Embryonic facial prominence (tissue), 1 donor: ENCODE measurements at regions not wholly inside any gene's neighbourhood (a gene's known extent, or its start where the extent isn't known, plus 50 kb on each side); places are given as distances from the start of the nearest gene placed in this dataset.

Source experiments
- DNase-seq: peaks from one replicate; pipeline ENCODE4 v3.0.0-alpha.2; 2016; ENCODE audit errors: extremely low spot score

- no peak for DNase-seq
Observed at GRCh38 chr15:91521548-91521947, 332.0 kb upstream of the SLCO3A1 start.

- no peak for DNase-seq
Observed at GRCh38 chr15:91521996-91522395, 331.5 kb upstream of the SLCO3A1 start.

- DNase-seq, result no peak
Observed at GRCh38 chr15:91522605-91523332, 330.7 kb upstream of the SLCO3A1 start.

GRCh38 chr15:91523596-91523995, 329.9 kb upstream of the SLCO3A1 start:
- DNase-seq, result no peak

- no peak for DNase-seq
Observed at GRCh38 chr15:91524534-91524933, 329.0 kb upstream of the SLCO3A1 start.

GRCh38 chr15:91525751-91526150, 327.8 kb upstream of the SLCO3A1 start:
- DNase-seq, result no peak

GRCh38 chr15:91526424-91526823, 327.1 kb upstream of the SLCO3A1 start:
- DNase-seq, result no peak

- DNase-seq, result no peak
Observed at GRCh38 chr15:91528801-91529200, 324.7 kb upstream of the SLCO3A1 start.

- no peak for DNase-seq
Observed at GRCh38 chr15:91529534-91529933, 324.0 kb upstream of the SLCO3A1 start.

- DNase-seq, result no peak
Observed at GRCh38 chr15:91530279-91530678, 323.2 kb upstream of the SLCO3A1 start.

GRCh38 chr15:91530956-91531582, 322.4 kb upstream of the SLCO3A1 start:
- no peak for DNase-seq

- no peak for DNase-seq
Observed at GRCh38 chr15:91534235-91534634, 319.3 kb upstream of the SLCO3A1 start.

- DNase-seq, result no peak
Observed at GRCh38 chr15:91534976-91535375, 318.5 kb upstream of the SLCO3A1 start.

GRCh38 chr15:91535856-91536500, 317.5 kb upstream of the SLCO3A1 start:
- DNase-seq, result no peak

- DNase-seq, result no peak
Observed at GRCh38 chr15:91537856-91538255, 315.7 kb upstream of the SLCO3A1 start.

GRCh38 chr15:91538782-91539181, 314.7 kb upstream of the SLCO3A1 start:
- no peak for DNase-seq

- DNase-seq, result no peak
Observed at GRCh38 chr15:91541286-91541685, 312.2 kb upstream of the SLCO3A1 start.

- DNase-seq, result no peak
Observed at GRCh38 chr15:91542226-91542625, 311.3 kb upstream of the SLCO3A1 start.

- DNase-seq, result no peak
Observed at GRCh38 chr15:91547356-91547755, 306.2 kb upstream of the SLCO3A1 start.

GRCh38 chr15:91548549-91548948, 305.0 kb upstream of the SLCO3A1 start:
- no peak for DNase-seq

GRCh38 chr15:91549581-91549980, 303.9 kb upstream of the SLCO3A1 start:
- DNase-seq, result no peak

GRCh38 chr15:91552555-91552954, 301.0 kb upstream of the SLCO3A1 start:
- DNase-seq, result no peak

- no peak for DNase-seq
Observed at GRCh38 chr15:91553196-91553854, 300.2 kb upstream of the SLCO3A1 start.
